PFSK-1 (cell line): ENCODE measurements at regions not wholly inside any gene's neighbourhood (a gene's known extent, or its start where the extent isn't known, plus 50 kb on each side); places are given as distances from the start of the nearest gene placed in this dataset.

Experiments
- FOXP2 ChIP-seq: optimal IDR thresholded peaks from 2 replicates; pipeline ENCODE3; 2011; ENCODE audit warnings: borderline replicate concordance, control low read depth, inconsistent platforms; ENCODE audit not compliant: insufficient read depth; ENCODE audit errors: extremely low read length, extremely low read depth
- POLR2AphosphoS5 ChIP-seq: IDR thresholded peaks from 2 replicates; pipeline ENCODE4 v1.6.1; 2012; ENCODE audit warnings: low read depth, mild to moderate bottlenecking, control low read depth, low read length, moderate library complexity
- REST ChIP-seq, 2 experiments: IDR thresholded peaks; 2 replicates each; pipeline versions ENCODE4 v1.6.1 to v1.8.0; 2011 to 2012; ENCODE audit warnings: low read depth in 2 of 2, low read length in 2 of 2, control low read depth in 1 of 2, inconsistent platforms in 1 of 2, mild to moderate bottlenecking in 1 of 2, moderate library complexity in 1 of 2; ENCODE audit not compliant: insufficient read depth in 1 of 2
- SIN3A ChIP-seq: IDR thresholded peaks from 2 replicates; pipeline ENCODE4 v1.6.1; 2012; ENCODE audit warnings: mild to moderate bottlenecking, low read length, moderate library complexity, borderline replicate concordance; ENCODE audit not compliant: insufficient read depth
- TAF1 ChIP-seq: IDR thresholded peaks from 2 replicates; pipeline ENCODE4 v1.6.1; 2012; ENCODE audit warnings: low read length, control low read depth, borderline replicate concordance; ENCODE audit not compliant: insufficient read depth

- TF ChIP-seq POLR2AphosphoS5, result no peak
Observed at GRCh38 chr10:93221171-93221496, 147.4 kb downstream of the CYP26A1 start.

- TF ChIP-seq TAF1 (no peak), SIN3A (no peak), REST (IDR thresholded peaks at IDR 0.05; ENCODE audit: insufficient read depth in 1 of 2, low read depth in 2 of 2, low read length in 2 of 2) (no peak), FOXP2 (no peak), POLR2AphosphoS5 (no peak)
Observed at GRCh38 chr10:93221521-93221920, 147.8 kb downstream of the CYP26A1 start.

- no peak for TF ChIP-seq POLR2AphosphoS5
- no peak for TF ChIP-seq SIN3A
- no peak for TF ChIP-seq REST (IDR thresholded peaks at IDR 0.05; ENCODE audit: insufficient read depth in 1 of 2, low read depth in 2 of 2, low read length in 2 of 2)
- no peak for TF ChIP-seq TAF1
- no peak for TF ChIP-seq FOXP2
Observed at GRCh38 chr10:93222211-93222754, 148.6 kb downstream of the CYP26A1 start.

GRCh38 chr10:93222876-93223275 lies 149.2 kb downstream of the CYP26A1 start:
- TF ChIP-seq FOXP2 (no peak), TAF1 (no peak), SIN3A (no peak), POLR2AphosphoS5 (no peak), REST (IDR thresholded peaks at IDR 0.05; ENCODE audit: insufficient read depth in 1 of 2, low read depth in 2 of 2, low read length in 2 of 2) (no peak)

- TF ChIP-seq POLR2AphosphoS5, result no peak
- no peak for TF ChIP-seq REST (IDR thresholded peaks at IDR 0.05; ENCODE audit: insufficient read depth in 1 of 2, low read depth in 2 of 2, low read length in 2 of 2)
- no peak for TF ChIP-seq SIN3A
- TF ChIP-seq TAF1, result no peak
- TF ChIP-seq FOXP2, result no peak
Observed at GRCh38 chr10:93223336-93223735, 149.6 kb downstream of the CYP26A1 start.
